ENCODE measurements at regions not wholly inside any gene's neighbourhood (a gene's known extent, or its start where the extent isn't known, plus 50 kb on each side); places are given as distances from the start of the nearest gene placed in this dataset.

- Histone ChIP-seq H3K14ac (ENCODE audit: insufficient read depth, low read length) (0 out of 2 replicates have a peak overlapping the region, but pooled peaks have one; percentile 32), H3K56ac (ENCODE audit: insufficient read length, low read depth, low read length) (no peak overlapping the region), H2AFZ (ENCODE audit: low read length) (no peak overlapping the region), H2BK5ac (ENCODE audit: insufficient read length, low read length) (no peak overlapping the region), H3K23me2 (ENCODE audit: insufficient read length, low read depth, low read length, poor library complexity, severe bottlenecking) (no peaks in the 10 kb centered on the region), H2BK15ac (ENCODE audit: low read depth, low read length) (no peak overlapping the region), H3K23ac (ENCODE audit: insufficient read length, low read depth, low read length) (no peak overlapping the region), H3K18ac (ENCODE audit: insufficient read length, low read depth, low read length) (peak overlapping the region; percentile 50), H3K4ac (ENCODE audit: low read depth, low read length) (no peak overlapping the region), H4K20me1 (ENCODE audit: control insufficient read depth, insufficient read depth, insufficient read length) (no peaks in the 10 kb centered on the region), H3K4me1 (ENCODE audit: insufficient read depth, low read length) (peaks cover 9% of the 10 kb centered on the region), H3K79me2 (ENCODE audit: insufficient read depth, low read length) (no peaks in the 10 kb centered on the region), H3T11ph (ENCODE audit: low read length) (no peak overlapping the region), H2BK20ac (ENCODE audit: low read depth, low read length, poor library complexity, severe bottlenecking) (no peak overlapping the region), H3K9ac (ENCODE audit: extremely low read depth, insufficient read length, low read length) (no peak overlapping the region), H4K91ac (ENCODE audit: insufficient read length, low read depth, low read length) (no peak overlapping the region), H3K79me1 (ENCODE audit: insufficient read depth, low read depth, low read length, poor library complexity, severe bottlenecking) (no peaks in the 10 kb centered on the region), H2BK12ac (ENCODE audit: insufficient read length, low read depth, low read length) (no peak overlapping the region), H2AK5ac (ENCODE audit: insufficient read length, low read length) (no peak overlapping the region), H3K9me3 (ENCODE audit: control insufficient read depth, low read depth, low read length) (no peaks in the 10 kb centered on the region), H3K4me2 (ENCODE audit: insufficient read depth, insufficient read length, low read length) (no peak overlapping the region), H2BK120ac (ENCODE audit: low read depth, low read length, poor library complexity, severe bottlenecking) (no peak overlapping the region), H4K5ac (ENCODE audit: insufficient read length, low read depth, low read length) (no peak overlapping the region), H3K27me3 (ENCODE audit: insufficient read depth, low read length) (no peaks in the 10 kb centered on the region; the same call in 1 of the 2 replicates), H3K27ac (ENCODE audit: insufficient read length, low read depth, low read length) (no peak overlapping the region), H4K8ac (replicated peaks; ENCODE audit: insufficient read length, low read depth, low read length) (no peak overlapping the region)
- H3K27me3 Mint-ChIP-seq (ENCODE audit: low read depth), result peaks cover 65% of the 10 kb centered on the region
- WGBS (ENCODE audit: extremely low coverage, insufficient read length, low lambda C conversion rate), result no CpG with 5 or more reads among the region's 28 CpGs
- peak; percentile 96 for DNase-seq
- peaks cover 59 to 63% of the 10 kb centered on the region in 2 experiments for H3K4me1 Mint-ChIP-seq
- peak; percentile 95 for TF ChIP-seq CTCF (conservative IDR thresholded peaks at IDR 0.05)
- no peak overlapping the region for H3K4me3 Mint-ChIP-seq
- no peaks in the 10 kb centered on the region for H3K36me3 Mint-ChIP-seq (ENCODE audit: insufficient read depth in 1 of 3, low read depth in 3 of 3)
- H3K9me3 Mint-ChIP-seq, result no peaks in the 10 kb centered on the region
- H3K27ac Mint-ChIP-seq, result peak overlapping the region in 1 of 3 experiments; percentile 13; a peak in 1 of 7 replicates
These were observed 124.3 kb downstream of the TRIM29 start for GRCh38 chr11:120013325-120014250.
